ENCODE measurements at regions not wholly inside any gene's neighbourhood (a gene's known extent, or its start where the extent isn't known, plus 50 kb on each side); places are given as distances from the start of the nearest gene placed in this dataset.

DNA sequence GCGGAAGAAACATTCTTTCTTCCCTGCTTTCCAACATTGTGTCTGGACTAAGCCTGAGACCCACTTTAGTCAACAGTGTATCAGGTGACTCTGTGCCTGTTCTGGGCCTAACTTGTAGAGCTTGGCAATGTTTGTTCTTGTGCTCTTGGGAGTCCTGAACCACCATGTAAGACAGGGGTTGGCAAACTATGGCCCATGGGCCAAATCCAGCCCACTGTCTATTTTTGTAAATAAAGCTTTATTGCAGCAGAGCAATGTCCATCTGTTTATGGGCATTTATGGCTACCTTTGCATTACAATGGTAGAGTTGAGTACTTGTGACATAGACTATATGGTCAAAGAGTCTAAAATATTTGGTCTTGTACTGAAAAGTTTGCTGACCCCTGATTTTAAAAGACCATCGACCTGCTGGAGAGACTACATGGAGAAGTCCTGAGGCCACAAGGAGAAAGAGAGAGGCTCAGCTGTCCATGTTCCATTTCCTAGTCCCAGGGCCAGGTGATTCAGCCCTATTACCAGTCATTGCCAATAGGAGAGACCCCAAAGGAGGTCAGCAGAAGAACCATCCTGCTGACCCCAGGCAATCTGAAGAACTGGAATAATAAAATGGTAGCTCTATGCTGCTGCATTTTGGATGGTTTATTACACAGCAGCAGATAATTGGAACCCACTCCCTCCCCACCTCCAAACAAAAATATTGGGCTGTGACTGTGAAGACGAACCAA lies 211.3 kb downstream of the AUH start:
- TF ChIP-seq GATA1 (IDR thresholded peaks at IDR 0.05; ENCODE audit: low read depth, low read length), result no peak
- no peak for TF ChIP-seq POLR2A (IDR thresholded peaks at IDR 0.05; ENCODE audit: low read length)
- no peak for DNase-seq

DNA sequence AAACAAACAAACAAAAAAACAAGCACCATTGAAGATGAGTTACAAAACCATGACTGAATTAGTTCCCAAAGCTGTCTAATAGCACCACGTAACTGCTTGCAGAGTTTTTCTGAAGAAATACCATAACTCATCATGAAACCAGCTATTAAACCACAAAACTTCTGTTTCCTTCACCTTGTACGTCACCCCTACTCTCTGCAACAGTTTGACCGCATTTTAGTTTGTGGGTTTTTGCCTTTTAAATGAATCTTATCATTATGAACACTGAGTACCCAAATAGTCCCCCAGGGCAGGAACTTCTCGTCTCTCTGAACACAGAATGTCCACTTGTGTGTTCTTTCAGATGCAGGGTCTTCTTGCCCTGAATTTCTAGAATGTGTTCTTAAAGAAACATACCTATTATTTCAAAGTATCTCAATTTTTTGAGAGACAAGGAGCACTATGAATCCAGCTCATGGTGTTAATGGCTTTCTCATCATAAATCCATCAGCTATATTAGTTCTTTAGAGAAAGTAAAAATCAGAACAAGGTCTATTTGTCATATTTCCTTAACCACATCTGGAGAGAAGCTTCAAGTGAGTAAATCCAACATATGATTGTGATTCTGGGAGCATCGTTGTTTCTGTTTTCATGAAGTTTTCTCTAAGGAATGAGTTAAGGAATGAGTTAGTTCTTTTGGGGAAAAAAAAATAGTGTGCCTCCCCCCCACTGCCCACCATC lies 210.6 kb downstream of the AUH start:
- DNase-seq, result no peak
- no peak for TF ChIP-seq POLR2A (IDR thresholded peaks at IDR 0.05; ENCODE audit: low read length)

DNA sequence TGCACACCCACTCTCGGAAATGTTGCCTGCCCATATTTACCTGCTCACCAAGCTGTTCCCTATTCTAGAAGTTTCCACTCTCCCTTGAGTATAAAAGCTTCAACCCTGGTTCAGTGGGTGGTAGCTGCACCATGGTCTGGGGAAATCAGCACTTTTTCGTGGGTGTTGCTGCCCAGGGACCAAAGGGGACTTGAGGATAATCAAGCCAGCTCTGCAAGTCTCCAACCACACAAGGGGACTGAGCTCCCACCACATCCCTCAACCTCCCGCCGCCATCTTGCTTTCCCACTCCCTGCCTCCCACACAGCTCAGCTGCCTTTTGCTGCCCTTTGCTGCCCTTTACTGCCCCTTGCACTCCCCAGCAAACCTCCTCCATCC lies 210.0 kb downstream of the AUH start:
- TF ChIP-seq POLR2A (IDR thresholded peaks at IDR 0.05; ENCODE audit: low read length) (no peak), GATA1 (IDR thresholded peaks at IDR 0.05; ENCODE audit: low read depth, low read length) (no peak)
- no peak for DNase-seq

DNA sequence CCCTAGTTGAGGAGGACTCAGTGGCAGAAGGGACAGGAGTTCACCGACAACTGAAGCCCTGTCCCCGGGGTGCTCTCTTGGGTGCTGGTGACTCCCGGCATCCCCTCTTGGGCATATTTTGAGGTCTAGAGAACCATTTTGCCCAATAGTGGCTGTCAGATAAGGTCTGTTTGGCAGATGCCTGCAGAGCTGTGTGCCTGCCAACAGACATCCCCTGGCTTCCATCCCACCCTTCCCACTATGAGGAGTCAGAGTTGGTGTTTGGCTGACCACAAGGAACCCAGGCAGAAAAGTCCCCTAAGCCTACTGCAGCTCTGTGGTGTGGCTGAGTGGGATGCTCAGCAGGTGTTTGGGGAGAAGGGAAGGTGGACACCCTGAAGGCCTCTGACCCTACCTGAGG lies 207.0 kb downstream of the AUH start:
- TF ChIP-seq POLR2A (IDR thresholded peaks at IDR 0.05; ENCODE audit: low read length) (no peak), GATA1 (IDR thresholded peaks at IDR 0.05; ENCODE audit: low read depth, low read length) (no peak)
- DNase-seq, result no peak

DNA sequence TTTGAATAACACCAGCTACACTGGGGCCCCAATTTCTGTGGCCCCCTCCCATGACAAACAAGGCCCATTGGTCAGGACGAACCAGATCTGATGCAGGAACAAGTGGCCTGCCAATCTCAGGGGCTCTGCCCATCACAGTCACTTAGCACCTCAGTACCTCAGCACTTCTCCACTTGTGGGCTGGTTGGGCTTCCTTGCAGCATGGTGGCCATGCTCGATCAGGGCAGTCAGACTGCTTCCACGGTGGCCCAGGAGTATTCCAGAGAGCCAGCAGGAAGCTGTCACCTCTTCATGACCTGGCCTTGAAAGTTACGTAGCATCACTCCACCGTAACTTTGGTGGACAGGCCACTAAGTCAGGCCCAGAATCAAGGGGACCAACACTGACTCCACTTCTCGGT lies 206.5 kb downstream of the AUH start:
- no peak for DNase-seq
- no peak for TF ChIP-seq GATA1 (IDR thresholded peaks at IDR 0.05; ENCODE audit: low read depth, low read length)
- TF ChIP-seq POLR2A (IDR thresholded peaks at IDR 0.05; ENCODE audit: low read length), result no peak

DNA sequence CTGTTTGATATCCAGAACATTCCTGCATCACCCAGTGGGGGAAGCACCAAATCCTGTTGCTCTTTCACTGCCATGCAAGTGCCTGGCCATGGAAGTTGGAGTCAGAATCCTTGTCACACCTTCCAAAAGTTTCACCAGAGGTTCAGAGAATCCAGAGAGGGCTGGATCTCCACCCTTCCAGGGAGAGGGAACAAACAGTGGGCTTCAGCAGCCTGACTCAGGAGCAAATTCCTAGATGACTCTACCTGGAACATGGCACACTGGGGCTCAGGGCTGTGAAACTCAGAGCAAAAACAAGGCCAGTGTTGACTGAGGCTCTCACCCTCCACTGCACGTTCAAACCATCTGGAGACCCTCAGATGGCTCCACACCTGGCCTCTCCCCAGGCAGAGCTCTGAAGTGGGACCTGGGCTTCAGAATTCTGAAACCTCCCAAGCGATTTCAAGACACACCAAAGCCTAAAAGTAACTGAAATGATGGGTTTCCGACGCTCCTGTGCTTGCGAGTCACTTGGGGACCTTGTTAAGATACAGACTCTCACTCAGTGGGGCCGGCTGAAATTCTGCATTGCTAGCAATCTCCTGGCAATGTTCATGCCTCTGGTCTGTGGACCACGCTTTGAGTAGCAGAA lies 205.9 kb downstream of the AUH start:
- no peak for DNase-seq
- no peak for TF ChIP-seq POLR2A (IDR thresholded peaks at IDR 0.05; ENCODE audit: low read length)
- no peak for TF ChIP-seq GATA1 (IDR thresholded peaks at IDR 0.05; ENCODE audit: low read depth, low read length)

DNA sequence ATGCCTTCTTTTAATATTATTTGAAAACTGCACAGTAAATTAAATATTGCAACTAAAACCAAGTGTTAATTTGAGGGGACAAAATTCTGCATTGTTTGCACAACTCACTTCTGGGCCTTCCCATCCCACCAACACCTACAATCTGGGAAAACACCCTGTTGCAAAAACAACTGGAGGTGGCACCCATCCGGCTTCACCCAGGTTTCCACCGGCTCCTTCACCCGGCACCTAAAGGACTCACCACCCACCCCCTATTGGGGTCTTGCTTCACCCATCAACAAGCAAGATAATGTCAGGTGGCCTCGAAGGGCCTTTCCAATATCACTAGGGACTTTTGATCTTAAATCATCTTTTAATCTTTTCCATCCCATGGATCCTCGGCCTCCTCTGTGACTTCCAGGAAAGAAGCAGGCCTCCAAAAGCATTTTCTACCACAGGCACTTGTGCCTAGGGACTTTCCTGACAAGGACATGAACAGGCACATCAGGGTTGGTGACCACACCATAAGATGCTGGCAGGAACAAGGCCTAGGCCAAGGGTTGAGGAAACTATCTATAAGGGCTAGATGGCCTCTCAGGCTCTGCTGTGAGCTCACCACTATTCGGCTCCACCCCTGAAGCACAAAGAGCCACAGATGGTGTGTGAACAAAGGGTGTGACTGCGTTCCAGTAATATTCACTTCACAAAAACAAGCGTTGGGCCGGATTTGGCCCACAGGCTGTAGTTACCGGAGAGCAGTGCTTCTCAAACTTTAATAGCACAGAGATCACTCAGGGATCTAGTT lies 205.1 kb downstream of the AUH start:
- TF ChIP-seq GATA1 (IDR thresholded peaks at IDR 0.05; ENCODE audit: low read depth, low read length) (no peak), POLR2A (IDR thresholded peaks at IDR 0.05; ENCODE audit: low read length) (no peak)

DNA sequence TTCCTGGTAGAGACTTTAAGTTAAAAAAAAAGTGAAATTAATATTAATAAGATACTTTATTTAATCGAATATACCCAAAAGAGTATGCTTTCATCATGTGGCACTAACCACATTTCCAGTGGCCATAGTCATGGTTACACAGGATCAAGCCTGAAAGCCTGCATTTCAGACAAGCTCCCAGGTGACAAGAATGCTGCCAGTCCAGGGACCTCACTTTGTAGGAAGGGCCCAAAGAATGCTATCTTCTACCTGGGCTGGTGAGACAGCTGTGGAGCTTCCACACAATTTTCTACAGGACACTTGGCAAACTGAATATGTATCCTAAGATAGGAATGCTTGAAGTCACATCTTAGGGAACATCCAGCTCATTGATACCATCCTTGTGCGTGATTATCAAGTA lies 203.8 kb downstream of the AUH start:
- no peak for DNase-seq
- TF ChIP-seq POLR2A (IDR thresholded peaks at IDR 0.05; ENCODE audit: low read length), result no peak
- no peak for TF ChIP-seq GATA1 (IDR thresholded peaks at IDR 0.05; ENCODE audit: low read depth, low read length)

More for the DNA sequence above, 205.1 kb downstream of the AUH start:
- DNase-seq, result no peak

DNA sequence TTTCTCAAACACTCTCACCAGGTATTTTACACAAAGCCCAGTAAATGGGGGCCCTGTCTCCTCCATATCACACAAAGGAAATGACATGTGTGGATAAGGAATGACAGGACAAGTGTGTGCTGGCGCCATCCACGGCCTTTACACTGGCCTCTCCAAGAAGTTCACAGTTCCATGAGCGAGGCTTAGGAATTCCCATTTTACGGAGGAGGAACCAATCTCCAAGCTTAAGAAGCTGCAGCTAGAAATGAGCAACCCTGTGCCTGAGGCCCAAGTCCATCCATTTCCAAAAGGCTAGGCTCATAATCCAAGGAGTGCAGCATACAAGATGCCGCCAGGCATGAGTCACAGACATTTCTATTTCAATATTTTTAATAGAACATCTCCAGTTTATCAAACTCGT lies 203.4 kb downstream of the AUH start:
- DNase-seq, result no peak
- TF ChIP-seq GATA1 (IDR thresholded peaks at IDR 0.05; ENCODE audit: low read depth, low read length), result no peak
- TF ChIP-seq POLR2A (IDR thresholded peaks at IDR 0.05; ENCODE audit: low read length), result no peak

DNA sequence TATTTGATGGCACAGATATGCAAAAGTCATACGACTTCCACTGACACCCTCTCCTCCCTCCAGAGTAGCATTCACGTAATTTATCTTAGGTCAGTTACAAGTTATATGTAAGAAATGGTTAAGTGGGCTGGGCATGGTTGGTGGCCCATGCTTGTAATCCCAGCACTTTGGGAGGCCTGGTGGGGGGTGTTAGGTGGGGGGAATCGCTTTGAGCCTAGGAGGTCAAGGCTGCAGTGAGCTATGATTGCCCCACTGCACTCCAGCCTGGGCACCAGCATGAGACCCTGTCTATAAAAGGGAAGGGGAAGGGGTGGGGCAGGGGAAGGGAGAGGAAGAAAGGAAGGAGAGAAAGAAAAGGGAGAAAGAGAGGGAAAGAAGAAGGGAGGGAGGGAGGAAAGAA lies 202.8 kb downstream of the AUH start:
- TF ChIP-seq GATA1 (IDR thresholded peaks at IDR 0.05; ENCODE audit: low read depth, low read length) (no peak), POLR2A (IDR thresholded peaks at IDR 0.05; ENCODE audit: low read length) (no peak)
- no peak for DNase-seq

DNA sequence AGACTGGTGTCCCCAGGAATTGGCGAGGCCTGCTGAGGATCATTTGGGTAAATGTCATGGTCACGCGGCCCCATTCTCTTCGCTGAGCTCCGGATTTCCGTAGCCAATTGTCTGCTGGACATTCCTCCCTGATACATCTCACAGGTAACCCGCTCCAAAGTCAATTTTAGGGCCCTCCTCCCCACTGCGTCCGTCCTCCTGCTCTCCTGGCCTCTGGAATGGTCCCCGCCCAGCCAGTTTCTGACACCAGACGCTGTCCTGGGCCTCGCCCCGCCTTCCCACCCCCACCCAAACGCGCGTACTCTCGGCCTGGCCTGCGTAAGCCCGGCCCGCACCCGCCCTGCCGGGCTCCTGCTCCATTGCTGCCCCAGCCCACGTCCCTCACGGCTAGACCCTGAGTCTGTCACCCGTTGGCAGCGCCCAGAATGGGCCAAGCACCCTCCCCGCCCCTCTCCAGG lies 202.0 kb downstream of the AUH start:
- no peak for DNase-seq
- TF ChIP-seq GATA1 (IDR thresholded peaks at IDR 0.05; ENCODE audit: low read depth, low read length) (no peak), POLR2A (IDR thresholded peaks at IDR 0.05; ENCODE audit: low read length) (no peak)

DNA sequence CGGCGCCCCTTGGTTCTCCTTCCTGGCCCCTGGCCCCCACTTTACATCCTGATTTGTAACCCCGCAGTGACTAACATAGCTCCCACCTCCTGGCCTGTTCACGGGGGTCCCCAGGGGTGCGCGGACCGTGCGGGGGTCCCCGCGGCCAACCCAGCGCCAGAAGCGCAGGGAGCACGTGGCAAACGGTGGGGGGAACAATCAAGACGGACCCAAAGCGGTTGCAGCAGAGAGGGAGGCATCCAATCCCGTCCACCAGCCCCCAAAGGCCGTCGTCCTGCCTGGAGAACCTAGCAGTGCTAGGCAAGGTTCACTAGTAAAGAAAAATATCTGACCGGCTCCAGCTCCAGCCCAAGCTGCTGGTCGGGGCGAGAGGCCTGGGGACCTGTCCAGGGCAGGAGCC lies 201.5 kb downstream of the AUH start:
- TF ChIP-seq POLR2A (IDR thresholded peaks at IDR 0.05; ENCODE audit: low read length) (no peak), GATA1 (IDR thresholded peaks at IDR 0.05; ENCODE audit: low read depth, low read length) (no peak)
- no peak for DNase-seq

DNA sequence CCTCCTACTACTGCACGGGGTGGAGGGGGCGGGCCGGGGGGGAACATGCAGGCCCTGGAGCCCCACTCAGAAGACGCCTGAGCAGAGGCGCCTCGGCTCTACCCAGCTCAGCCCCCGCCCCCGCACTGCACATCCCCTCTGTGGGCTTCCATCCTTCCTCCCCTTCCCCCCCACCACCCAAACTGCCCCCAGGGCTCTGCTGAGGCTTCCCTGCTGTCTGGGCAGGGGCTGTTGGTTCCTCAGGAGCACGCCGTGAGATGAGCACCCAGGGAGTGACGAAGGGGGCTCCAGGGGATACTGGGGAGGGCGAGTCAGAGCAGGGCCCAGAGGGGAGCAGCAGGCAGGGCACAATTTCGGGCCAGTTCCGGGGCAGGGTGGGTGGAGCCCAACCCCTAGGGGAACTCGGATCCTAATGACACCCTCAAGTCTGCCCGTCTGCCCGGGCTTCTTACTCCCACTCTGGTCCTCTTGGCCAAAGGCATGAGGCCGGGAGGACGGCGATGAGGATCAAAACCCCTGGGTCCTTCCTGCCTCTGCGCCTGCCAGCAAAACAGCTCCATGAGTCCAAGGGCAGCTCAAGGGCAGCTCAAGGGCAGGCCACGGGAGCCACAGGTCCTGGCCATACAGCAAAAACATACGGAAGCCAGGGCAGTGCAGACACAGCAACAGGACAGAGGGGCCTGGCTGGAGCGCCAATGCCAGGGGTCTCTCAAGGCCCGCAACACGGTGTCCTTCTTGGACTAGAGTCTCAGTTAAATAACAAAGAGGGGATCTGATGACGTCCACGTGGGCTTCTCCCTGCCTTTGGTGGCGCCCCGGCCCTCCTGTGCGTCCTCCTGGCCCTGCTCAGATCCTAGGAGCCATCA lies 200.9 kb downstream of the AUH start:
- no peak for TF ChIP-seq POLR2A (IDR thresholded peaks at IDR 0.05; ENCODE audit: low read length)
- no peak for TF ChIP-seq GATA1 (IDR thresholded peaks at IDR 0.05; ENCODE audit: low read depth, low read length)

More for the DNA sequence above, 200.9 kb downstream of the AUH start:
- DNase-seq, result no peak
